Cardiac fibroblast (primary cell): ENCODE measurements at regions not wholly inside any gene's neighbourhood (a gene's known extent, or its start where the extent isn't known, plus 50 kb on each side); places are given as distances from the start of the nearest gene placed in this dataset.

ENCODE experiments used
- DNase-seq, 2 donors: peaks; one replicate each; pipeline versions ENCODE4 v3.0.0 to v3.0.0-alpha.2; 2010; ENCODE audit warnings: low read depth in 2 of 2
- H3K4me3 ChIP-seq, 2 donors: replicated peaks in 1 of 2; 1 replicate in 1 of 2; 2 replicates in 1 of 2; pipeline ENCODE4 v1.5.1; 2011; ENCODE audit warnings: low read depth in 2 of 2, low read length in 2 of 2, mild to moderate bottlenecking in 2 of 2, moderate library complexity in 1 of 2
- TF ChIP-seq, protein P1 (sequence below): IDR thresholded peaks from one replicate; pipeline ENCODE4 v1.5.1; 2011; ENCODE audit warnings: low read depth, mild to moderate bottlenecking, low read length, inconsistent platforms

- H3K4me3 ChIP-seq, result no peak overlapping the region
- no peak for DNase-seq
- TF ChIP-seq, protein P1, sequence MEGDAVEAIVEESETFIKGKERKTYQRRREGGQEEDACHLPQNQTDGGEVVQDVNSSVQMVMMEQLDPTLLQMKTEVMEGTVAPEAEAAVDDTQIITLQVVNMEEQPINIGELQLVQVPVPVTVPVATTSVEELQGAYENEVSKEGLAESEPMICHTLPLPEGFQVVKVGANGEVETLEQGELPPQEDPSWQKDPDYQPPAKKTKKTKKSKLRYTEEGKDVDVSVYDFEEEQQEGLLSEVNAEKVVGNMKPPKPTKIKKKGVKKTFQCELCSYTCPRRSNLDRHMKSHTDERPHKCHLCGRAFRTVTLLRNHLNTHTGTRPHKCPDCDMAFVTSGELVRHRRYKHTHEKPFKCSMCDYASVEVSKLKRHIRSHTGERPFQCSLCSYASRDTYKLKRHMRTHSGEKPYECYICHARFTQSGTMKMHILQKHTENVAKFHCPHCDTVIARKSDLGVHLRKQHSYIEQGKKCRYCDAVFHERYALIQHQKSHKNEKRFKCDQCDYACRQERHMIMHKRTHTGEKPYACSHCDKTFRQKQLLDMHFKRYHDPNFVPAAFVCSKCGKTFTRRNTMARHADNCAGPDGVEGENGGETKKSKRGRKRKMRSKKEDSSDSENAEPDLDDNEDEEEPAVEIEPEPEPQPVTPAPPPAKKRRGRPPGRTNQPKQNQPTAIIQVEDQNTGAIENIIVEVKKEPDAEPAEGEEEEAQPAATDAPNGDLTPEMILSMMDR, result no peak
Observed at GRCh38 chr3:99522147-99522546, 116.2 kb upstream of the COL8A1 start.

DNA sequence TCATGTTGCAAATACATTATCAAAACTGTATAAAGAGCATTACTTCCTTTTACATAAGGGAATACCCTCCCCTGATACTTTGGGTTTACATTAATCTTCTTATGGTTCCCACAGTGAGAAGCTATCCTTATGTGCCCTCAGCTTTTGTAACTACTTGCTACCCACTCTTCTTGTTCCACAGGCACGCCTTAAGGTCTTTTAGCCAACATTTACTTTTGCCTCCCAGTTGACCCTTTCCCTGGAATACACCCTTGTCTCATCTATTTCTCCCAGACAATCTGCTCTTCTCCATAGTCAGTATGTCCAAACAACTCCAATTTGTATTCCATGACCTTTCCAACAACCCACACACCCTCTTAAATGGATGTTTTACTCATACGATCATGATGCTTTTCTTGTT is 116.8 kb upstream of the COL8A1 start:
- DNase-seq, result no peak
- no peak overlapping the region for H3K4me3 ChIP-seq
- TF ChIP-seq, protein P1, result no peak

DNA sequence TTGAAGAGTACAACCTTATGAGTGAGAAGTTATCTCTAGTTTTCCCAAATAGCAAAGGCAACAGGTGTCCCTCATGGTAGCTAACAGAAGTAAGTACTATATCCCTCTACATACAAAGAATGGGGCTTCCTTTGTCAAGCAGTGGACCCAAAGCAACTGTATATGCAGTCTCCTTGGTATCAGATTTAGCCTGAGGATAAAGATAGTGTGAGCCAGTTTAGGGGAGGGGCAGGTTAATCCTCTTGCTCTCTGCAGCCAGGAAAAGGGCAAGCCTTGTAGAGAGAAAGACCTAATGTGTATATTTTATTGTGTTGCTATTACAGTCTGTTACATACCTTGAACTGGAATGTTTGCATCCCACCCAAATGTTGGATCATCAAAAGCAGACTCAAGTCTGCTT is 117.9 kb upstream of the COL8A1 start:
- TF ChIP-seq, protein P1, result no peak
- no peak for DNase-seq
- H3K4me3 ChIP-seq, result no peak overlapping the region

GRCh38 chr3:99516936-99517335 is 121.5 kb upstream of the COL8A1 start:
- no peak for DNase-seq
- no peak overlapping the region for H3K4me3 ChIP-seq
- TF ChIP-seq, protein P1, result no peak

- no peak for DNase-seq
- H3K4me3 ChIP-seq, result no peak overlapping the region
- TF ChIP-seq, protein P1, result no peak
Observed at GRCh38 chr3:99515891-99516290, 122.5 kb upstream of the COL8A1 start.

DNA sequence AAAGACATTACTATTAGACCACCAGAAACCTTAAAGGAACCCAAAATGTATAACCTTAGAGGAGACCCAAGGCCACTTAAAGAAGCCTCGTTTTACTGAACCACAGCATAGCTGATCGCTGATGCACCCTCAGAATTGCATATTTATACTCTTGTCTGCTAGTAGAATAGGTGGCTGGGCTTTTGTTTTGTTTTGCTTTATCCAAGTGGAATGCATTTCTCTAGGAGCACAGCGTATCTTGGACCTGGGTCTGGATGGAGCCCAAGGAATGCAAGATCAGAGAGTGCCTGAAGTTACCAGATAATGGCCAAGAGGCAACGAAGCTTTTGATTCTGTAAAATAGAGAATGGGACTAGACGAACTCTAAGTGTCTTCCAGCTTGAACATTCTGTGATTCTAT is 129.2 kb upstream of the COL8A1 start:
- peak; percentile 79 to 84 for DNase-seq
- TF ChIP-seq, protein P1, result no peak
- H3K4me3 ChIP-seq, result no peak overlapping the region

DNA sequence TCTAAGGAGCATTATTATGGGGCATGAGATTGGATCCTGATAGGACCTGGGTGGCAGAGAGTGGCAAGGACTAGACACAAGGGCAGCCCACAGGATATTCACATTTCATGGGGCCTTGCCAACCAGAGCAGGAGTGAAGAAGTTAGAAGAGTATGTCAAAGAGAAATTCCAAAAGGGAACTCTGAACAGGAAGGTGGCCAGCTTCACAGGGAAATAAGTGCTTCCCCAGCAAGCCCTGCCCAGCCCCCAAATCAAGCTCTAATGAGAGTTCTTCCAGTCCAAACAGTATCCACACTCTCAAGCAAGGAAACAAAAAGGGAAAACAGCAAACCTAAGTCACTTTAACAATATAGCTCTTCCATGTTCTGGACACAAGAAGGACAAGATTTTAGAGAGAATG is 130.2 kb upstream of the COL8A1 start:
- no peak for DNase-seq
- TF ChIP-seq, protein P1, result no peak
- H3K4me3 ChIP-seq, result no peak overlapping the region
